WTC11 (cell line): ENCODE measurements at regions not wholly inside any gene's neighbourhood (a gene's known extent, or its start where the extent isn't known, plus 50 kb on each side); places are given as distances from the start of the nearest gene placed in this dataset.

Source experiments
- ATAC-seq: fragments of 200-7000 bp; cut with Tn5 transposase; 2 replicates; pipeline ENCODE4 v1.10.0; 2021; ENCODE audit warnings: mild to moderate bottlenecking, moderate library complexity
- CTCF ChIA-PET: fragments of 300-600 bp; sonication (Branson Sonifier 250); formaldehyde crosslinking; loops from one replicate; lab custom pipeline; 2021; ENCODE audit warnings: antibody characterized with exemption; lab: Charles Lee
- POLR2A ChIA-PET: fragments of 350-600 bp; sonication (Branson Sonifier 250); formaldehyde crosslinking; loops from one replicate; lab custom pipeline; 2021; ENCODE audit warnings: antibody characterized with exemption; lab: Charles Lee
- DNase-seq: peaks from one replicate; pipeline ENCODE4 v3.0.0; 2021; ENCODE audit warnings: low spot score
- H3K27ac Mint-ChIP-seq: 2 replicates; pipeline ENCODE4 v1.8.0; 2021; ENCODE audit warnings: mixed read lengths
- H3K27me3 Mint-ChIP-seq: 2 replicates; pipeline ENCODE4 v1.8.0; 2021; ENCODE audit warnings: low read depth, mild to moderate bottlenecking, moderate library complexity, mixed read lengths
- H3K36me3 Mint-ChIP-seq: 2 replicates; pipeline ENCODE4 v1.8.0; 2021; ENCODE audit warnings: mixed read lengths
- H3K4me1 Mint-ChIP-seq: 2 replicates; pipeline ENCODE4 v1.8.0; 2022; ENCODE audit warnings: mixed read lengths
- H3K4me3 Mint-ChIP-seq: 2 replicates; pipeline ENCODE4 v1.8.0; 2021; ENCODE audit warnings: mild to moderate bottlenecking, moderate library complexity, mixed read lengths
- H3K9me3 Mint-ChIP-seq: 2 replicates; pipeline ENCODE4 v1.8.0; 2021; ENCODE audit warnings: mixed read lengths
- CBFB ChIP-seq: sonication (generic); formaldehyde crosslinking; IDR thresholded peaks from 2 replicates; pipeline ENCODE4 v1.8.1; 2022; ENCODE audit warnings: mild to moderate bottlenecking, low read depth, missing genetic modification reagents
- E2F5 ChIP-seq: sonication (generic); formaldehyde crosslinking; IDR thresholded peaks from 2 replicates; pipeline ENCODE4 v1.8.1; 2022; ENCODE audit warnings: mild to moderate bottlenecking, moderate library complexity, missing genetic modification reagents
- EMX1 ChIP-seq: fragments of 250-450 bp; sonication (Bioruptor Pico); IDR thresholded peaks from 2 replicates; pipeline ENCODE4 v1.8.0; 2021; ENCODE audit warnings: mild to moderate bottlenecking
- ERG ChIP-seq: fragments of 250-450 bp; sonication (Bioruptor Pico); IDR thresholded peaks from 2 replicates; pipeline ENCODE4 v1.8.0; 2021; ENCODE audit warnings: mild to moderate bottlenecking
- IRF1 ChIP-seq: sonication (generic); formaldehyde crosslinking; IDR thresholded peaks from 2 replicates; pipeline ENCODE4 v1.8.0; 2023; ENCODE audit warnings: missing genetic modification reagents
- IRF2 ChIP-seq: sonication (generic); formaldehyde crosslinking; IDR thresholded peaks from 2 replicates; pipeline ENCODE4 v1.8.0; 2022; ENCODE audit warnings: low read depth, missing genetic modification reagents, borderline replicate concordance
- MAX ChIP-seq: sonication (generic); formaldehyde crosslinking; IDR thresholded peaks from 2 replicates; pipeline ENCODE4 v1.8.0; 2022; ENCODE audit warnings: mild to moderate bottlenecking, missing genetic modification reagents
- NFYB ChIP-seq: sonication (generic); formaldehyde crosslinking; conservative IDR thresholded peaks from 2 replicates; pipeline ENCODE4 v1.8.0; 2022; ENCODE audit warnings: low read depth, missing genetic modification reagents
- PREB ChIP-seq: sonication (generic); formaldehyde crosslinking; IDR thresholded peaks from 2 replicates; pipeline ENCODE4 v1.8.1; 2022; ENCODE audit warnings: mild to moderate bottlenecking, missing genetic modification reagents, moderate library complexity, borderline replicate concordance
- SMAD4 ChIP-seq: sonication (generic); formaldehyde crosslinking; IDR thresholded peaks from 2 replicates; pipeline ENCODE4 v1.8.0; 2022; ENCODE audit warnings: mild to moderate bottlenecking, missing genetic modification reagents
- STAT6 ChIP-seq: sonication (generic); formaldehyde crosslinking; conservative IDR thresholded peaks from 2 replicates; pipeline ENCODE4 v1.8.1; 2023; ENCODE audit warnings: mild to moderate bottlenecking, low read depth, missing genetic modification reagents, moderate library complexity
- TEAD4 ChIP-seq: sonication (generic); formaldehyde crosslinking; IDR thresholded peaks from 2 replicates; pipeline ENCODE4 v1.8.0; 2022; ENCODE audit warnings: mild to moderate bottlenecking, missing genetic modification reagents
- ZBTB21 ChIP-seq: sonication (generic); formaldehyde crosslinking; IDR thresholded peaks from 2 replicates; pipeline ENCODE4 v1.8.1; 2023; ENCODE audit warnings: mild to moderate bottlenecking, missing genetic modification reagents, borderline replicate concordance
- TF ChIP-seq, protein P1 (sequence below): sonication (generic); formaldehyde crosslinking; IDR thresholded peaks from 2 replicates; pipeline ENCODE4 v1.8.1; 2022; ENCODE audit warnings: missing genetic modification reagents, borderline replicate concordance
- TF ChIP-seq, protein P2 (sequence below): sonication (generic); formaldehyde crosslinking; IDR thresholded peaks from 2 replicates; pipeline ENCODE4 v1.8.1; 2023; ENCODE audit warnings: mild to moderate bottlenecking, missing genetic modification reagents
- TF ChIP-seq, protein P3 (sequence below): sonication (generic); formaldehyde crosslinking; IDR thresholded peaks from 2 replicates; pipeline ENCODE4 v1.8.1; 2023; ENCODE audit warnings: mild to moderate bottlenecking, missing genetic modification reagents
- TF ChIP-seq, protein P4 (sequence below): sonication (generic); formaldehyde crosslinking; IDR thresholded peaks from 2 replicates; pipeline ENCODE4 v1.8.1; 2023; ENCODE audit warnings: mild to moderate bottlenecking, moderate library complexity, missing genetic modification reagents
- TF ChIP-seq, protein P5 (sequence below): fragments of 200-600 bp; IDR thresholded peaks from 2 replicates; pipeline ENCODE4 v1.8.0; 2022; ENCODE audit warnings: antibody characterized with exemption
- TF ChIP-seq, protein P6 (sequence below): sonication (generic); formaldehyde crosslinking; IDR thresholded peaks from 2 replicates; pipeline ENCODE4 v1.8.0; 2022; ENCODE audit warnings: mild to moderate bottlenecking, missing genetic modification reagents

DNA sequence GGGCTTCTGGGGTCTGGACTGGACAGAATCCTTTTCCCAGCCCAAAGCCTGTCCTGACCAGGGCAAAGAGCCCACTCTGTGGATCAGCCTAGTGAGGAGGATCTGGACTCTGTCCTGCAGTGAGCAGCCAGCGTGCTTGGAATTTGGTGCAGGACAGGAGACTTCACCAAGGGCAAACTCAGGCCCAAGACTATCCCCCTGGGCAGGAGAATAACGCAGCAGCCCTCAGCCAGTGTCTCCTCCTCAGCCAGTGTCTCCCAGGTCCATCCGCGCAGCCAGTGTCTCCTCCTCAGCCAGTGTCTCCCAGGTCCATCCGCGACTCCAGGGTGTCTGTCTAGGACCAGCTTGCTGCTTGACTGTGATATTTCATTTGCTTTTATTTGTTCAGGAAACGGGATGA is 1334.0 kb downstream of the TBC1D22A start:
- CTCF ChIA-PET = no interaction called here
- TF ChIP-seq ERG (CRISPR knock-in tag) (no peak), E2F5 (CRISPR knock-in tag) (no peak), PREB (no peak), MAX (CRISPR knock-in tag) (no peak), IRF1 (no peak), CBFB (CRISPR knock-in tag) (no peak), SMAD4 (CRISPR knock-in tag) (no peak), IRF2 (CRISPR knock-in tag) (no peak), EMX1 (no peak), ZBTB21 (CRISPR knock-in tag) (no peak), NFYB (CRISPR knock-in tag) (no peak), STAT6 (CRISPR knock-in tag) (no peak), TEAD4 (CRISPR knock-in tag) (no peak)
- TF ChIP-seq, protein P1, sequence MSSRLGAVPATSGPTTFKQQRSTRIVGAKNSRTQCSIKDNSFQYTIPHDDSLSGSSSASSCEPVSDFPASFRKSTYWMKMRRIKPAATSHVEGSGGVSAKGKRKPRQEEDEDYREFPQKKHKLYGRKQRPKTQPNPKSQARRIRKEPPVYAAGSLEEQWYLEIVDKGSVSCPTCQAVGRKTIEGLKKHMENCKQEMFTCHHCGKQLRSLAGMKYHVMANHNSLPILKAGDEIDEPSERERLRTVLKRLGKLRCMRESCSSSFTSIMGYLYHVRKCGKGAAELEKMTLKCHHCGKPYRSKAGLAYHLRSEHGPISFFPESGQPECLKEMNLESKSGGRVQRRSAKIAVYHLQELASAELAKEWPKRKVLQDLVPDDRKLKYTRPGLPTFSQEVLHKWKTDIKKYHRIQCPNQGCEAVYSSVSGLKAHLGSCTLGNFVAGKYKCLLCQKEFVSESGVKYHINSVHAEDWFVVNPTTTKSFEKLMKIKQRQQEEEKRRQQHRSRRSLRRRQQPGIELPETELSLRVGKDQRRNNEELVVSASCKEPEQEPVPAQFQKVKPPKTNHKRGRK = no peak
- TF ChIP-seq, protein P2, sequence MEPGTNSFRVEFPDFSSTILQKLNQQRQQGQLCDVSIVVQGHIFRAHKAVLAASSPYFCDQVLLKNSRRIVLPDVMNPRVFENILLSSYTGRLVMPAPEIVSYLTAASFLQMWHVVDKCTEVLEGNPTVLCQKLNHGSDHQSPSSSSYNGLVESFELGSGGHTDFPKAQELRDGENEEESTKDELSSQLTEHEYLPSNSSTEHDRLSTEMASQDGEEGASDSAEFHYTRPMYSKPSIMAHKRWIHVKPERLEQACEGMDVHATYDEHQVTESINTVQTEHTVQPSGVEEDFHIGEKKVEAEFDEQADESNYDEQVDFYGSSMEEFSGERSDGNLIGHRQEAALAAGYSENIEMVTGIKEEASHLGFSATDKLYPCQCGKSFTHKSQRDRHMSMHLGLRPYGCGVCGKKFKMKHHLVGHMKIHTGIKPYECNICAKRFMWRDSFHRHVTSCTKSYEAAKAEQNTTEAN (CRISPR knock-in tag) = no peak
- TF ChIP-seq, protein P3, sequence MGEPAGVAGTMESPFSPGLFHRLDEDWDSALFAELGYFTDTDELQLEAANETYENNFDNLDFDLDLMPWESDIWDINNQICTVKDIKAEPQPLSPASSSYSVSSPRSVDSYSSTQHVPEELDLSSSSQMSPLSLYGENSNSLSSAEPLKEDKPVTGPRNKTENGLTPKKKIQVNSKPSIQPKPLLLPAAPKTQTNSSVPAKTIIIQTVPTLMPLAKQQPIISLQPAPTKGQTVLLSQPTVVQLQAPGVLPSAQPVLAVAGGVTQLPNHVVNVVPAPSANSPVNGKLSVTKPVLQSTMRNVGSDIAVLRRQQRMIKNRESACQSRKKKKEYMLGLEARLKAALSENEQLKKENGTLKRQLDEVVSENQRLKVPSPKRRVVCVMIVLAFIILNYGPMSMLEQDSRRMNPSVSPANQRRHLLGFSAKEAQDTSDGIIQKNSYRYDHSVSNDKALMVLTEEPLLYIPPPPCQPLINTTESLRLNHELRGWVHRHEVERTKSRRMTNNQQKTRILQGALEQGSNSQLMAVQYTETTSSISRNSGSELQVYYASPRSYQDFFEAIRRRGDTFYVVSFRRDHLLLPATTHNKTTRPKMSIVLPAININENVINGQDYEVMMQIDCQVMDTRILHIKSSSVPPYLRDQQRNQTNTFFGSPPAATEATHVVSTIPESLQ (CRISPR knock-in tag) = no peak
- TF ChIP-seq, protein P4, sequence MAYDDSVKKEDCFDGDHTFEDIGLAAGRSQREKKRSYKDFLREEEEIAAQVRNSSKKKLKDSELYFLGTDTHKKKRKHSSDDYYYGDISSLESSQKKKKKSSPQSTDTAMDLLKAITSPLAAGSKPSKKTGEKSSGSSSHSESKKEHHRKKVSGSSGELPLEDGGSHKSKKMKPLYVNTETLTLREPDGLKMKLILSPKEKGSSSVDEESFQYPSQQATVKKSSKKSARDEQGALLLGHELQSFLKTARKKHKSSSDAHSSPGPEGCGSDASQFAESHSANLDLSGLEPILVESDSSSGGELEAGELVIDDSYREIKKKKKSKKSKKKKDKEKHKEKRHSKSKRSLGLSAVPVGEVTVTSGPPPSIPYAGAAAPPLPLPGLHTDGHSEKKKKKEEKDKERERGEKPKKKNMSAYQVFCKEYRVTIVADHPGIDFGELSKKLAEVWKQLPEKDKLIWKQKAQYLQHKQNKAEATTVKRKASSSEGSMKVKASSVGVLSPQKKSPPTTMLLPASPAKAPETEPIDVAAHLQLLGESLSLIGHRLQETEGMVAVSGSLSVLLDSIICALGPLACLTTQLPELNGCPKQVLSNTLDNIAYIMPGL (CRISPR knock-in tag) = no peak
- TF ChIP-seq, protein P5, sequence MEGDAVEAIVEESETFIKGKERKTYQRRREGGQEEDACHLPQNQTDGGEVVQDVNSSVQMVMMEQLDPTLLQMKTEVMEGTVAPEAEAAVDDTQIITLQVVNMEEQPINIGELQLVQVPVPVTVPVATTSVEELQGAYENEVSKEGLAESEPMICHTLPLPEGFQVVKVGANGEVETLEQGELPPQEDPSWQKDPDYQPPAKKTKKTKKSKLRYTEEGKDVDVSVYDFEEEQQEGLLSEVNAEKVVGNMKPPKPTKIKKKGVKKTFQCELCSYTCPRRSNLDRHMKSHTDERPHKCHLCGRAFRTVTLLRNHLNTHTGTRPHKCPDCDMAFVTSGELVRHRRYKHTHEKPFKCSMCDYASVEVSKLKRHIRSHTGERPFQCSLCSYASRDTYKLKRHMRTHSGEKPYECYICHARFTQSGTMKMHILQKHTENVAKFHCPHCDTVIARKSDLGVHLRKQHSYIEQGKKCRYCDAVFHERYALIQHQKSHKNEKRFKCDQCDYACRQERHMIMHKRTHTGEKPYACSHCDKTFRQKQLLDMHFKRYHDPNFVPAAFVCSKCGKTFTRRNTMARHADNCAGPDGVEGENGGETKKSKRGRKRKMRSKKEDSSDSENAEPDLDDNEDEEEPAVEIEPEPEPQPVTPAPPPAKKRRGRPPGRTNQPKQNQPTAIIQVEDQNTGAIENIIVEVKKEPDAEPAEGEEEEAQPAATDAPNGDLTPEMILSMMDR = no peak
- TF ChIP-seq, protein P6, sequence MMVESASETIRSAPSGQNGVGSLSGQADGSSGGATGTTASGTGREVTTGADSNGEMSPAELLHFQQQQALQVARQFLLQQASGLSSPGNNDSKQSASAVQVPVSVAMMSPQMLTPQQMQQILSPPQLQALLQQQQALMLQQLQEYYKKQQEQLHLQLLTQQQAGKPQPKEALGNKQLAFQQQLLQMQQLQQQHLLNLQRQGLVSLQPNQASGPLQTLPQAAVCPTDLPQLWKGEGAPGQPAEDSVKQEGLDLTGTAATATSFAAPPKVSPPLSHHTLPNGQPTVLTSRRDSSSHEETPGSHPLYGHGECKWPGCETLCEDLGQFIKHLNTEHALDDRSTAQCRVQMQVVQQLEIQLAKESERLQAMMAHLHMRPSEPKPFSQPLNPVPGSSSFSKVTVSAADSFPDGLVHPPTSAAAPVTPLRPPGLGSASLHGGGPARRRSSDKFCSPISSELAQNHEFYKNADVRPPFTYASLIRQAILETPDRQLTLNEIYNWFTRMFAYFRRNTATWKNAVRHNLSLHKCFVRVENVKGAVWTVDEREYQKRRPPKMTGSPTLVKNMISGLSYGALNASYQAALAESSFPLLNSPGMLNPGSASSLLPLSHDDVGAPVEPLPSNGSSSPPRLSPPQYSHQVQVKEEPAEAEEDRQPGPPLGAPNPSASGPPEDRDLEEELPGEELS (CRISPR knock-in tag) = no peak

More for the DNA sequence above, 1334.0 kb downstream of the TBC1D22A start:
- no peaks in the 10 kb centered on the region for H3K27me3 Mint-ChIP-seq
- H3K36me3 Mint-ChIP-seq = no peaks in the 10 kb centered on the region
- H3K27ac Mint-ChIP-seq = no peak overlapping the region
- H3K4me1 Mint-ChIP-seq = peaks cover 6% of the 10 kb centered on the region
- POLR2A ChIA-PET = no interaction called here
- H3K9me3 Mint-ChIP-seq = no peaks in the 10 kb centered on the region
- DNase-seq (no peak), ATAC-seq (no peak)
- no peak overlapping the region for H3K4me3 Mint-ChIP-seq
